ENCODE measurements at regions not wholly inside any gene's neighbourhood (a gene's known extent, or its start where the extent isn't known, plus 50 kb on each side); places are given as distances from the start of the nearest gene placed in this dataset.

DNA sequence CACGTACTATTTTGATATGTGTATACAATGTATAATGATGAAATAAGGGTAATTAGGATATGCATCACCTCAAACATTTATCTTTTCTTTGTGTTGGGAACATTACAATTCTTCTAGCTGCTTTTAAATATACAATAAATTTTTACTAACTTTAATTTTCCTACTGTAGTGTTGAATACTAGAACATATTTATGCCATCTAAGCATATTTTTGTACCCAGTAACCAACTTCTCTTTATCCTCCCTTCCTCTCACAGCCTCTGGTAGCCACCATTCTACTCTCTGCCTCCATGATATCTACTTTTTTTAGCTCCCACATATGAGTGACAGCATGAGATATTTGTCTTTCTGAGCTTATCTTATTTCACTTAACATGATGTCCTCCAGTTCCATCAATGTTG is 468.0 kb downstream of the COL11A1 start:
- TF ChIP-seq, protein P1, sequence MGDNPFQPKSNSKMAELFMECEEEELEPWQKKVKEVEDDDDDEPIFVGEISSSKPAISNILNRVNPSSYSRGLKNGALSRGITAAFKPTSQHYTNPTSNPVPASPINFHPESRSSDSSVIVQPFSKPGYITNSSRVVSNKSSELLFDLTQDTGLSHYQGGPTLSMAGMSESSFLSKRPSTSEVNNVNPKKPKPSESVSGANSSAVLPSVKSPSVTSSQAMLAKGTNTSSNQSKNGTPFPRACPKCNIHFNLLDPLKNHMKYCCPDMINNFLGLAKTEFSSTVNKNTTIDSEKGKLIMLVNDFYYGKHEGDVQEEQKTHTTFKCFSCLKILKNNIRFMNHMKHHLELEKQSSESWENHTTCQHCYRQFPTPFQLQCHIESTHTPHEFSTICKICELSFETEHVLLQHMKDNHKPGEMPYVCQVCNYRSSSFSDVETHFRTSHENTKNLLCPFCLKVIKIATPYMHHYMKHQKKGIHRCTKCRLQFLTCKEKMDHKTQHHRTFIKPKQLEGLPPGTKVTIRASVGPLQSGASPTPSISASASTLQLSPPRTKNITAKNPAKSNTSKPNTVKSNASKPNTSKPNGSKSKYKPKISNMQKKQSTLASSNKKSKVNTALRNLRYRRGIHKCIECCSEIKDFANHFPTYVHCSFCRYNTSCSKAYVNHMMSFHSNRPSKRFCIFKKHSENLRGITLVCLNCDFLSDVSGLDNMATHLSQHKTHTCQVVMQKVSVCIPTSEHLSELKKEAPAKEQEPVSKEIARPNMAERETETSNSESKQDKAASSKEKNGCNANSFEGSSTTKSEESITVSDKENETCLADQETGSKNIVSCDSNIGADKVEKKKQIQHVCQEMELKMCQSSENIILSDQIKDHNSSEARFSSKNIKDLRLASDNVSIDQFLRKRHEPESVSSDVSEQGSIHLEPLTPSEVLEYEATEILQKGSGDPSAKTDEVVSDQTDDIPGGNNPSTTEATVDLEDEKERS (tag by site-specific recombination; IDR thresholded peaks at IDR 0.05), result no peak
- TF ChIP-seq SCRT2 (tag by site-specific recombination; IDR thresholded peaks at IDR 0.05) (no peak), ZBTB8A (tag by site-specific recombination; IDR thresholded peaks at IDR 0.05) (no peak), ZNF335 (tag by site-specific recombination; conservative IDR thresholded peaks at IDR 0.05) (no peak), SP2 (tag by site-specific recombination; IDR thresholded peaks at IDR 0.05) (no peak), ZNF660 (tag by site-specific recombination; IDR thresholded peaks at IDR 0.05) (no peak), WT1 (tag by site-specific recombination; IDR thresholded peaks at IDR 0.05) (no peak), ZNF521 (tag by site-specific recombination; IDR thresholded peaks at IDR 0.05) (no peak), ZNF140 (tag by site-specific recombination; IDR thresholded peaks at IDR 0.05) (no peak), ZNF626 (tag by site-specific recombination; IDR thresholded peaks at IDR 0.05) (no peak), ZNF571 (tag by site-specific recombination; IDR thresholded peaks at IDR 0.05) (no peak), ZNF76 (tag by site-specific recombination; IDR thresholded peaks at IDR 0.05; ENCODE audit: borderline replicate concordance, low read depth) (no peak)
- TF ChIP-seq, protein P2, sequence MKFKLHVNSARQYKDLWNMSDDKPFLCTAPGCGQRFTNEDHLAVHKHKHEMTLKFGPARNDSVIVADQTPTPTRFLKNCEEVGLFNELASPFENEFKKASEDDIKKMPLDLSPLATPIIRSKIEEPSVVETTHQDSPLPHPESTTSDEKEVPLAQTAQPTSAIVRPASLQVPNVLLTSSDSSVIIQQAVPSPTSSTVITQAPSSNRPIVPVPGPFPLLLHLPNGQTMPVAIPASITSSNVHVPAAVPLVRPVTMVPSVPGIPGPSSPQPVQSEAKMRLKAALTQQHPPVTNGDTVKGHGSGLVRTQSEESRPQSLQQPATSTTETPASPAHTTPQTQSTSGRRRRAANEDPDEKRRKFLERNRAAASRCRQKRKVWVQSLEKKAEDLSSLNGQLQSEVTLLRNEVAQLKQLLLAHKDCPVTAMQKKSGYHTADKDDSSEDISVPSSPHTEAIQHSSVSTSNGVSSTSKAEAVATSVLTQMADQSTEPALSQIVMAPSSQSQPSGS (tag by site-specific recombination; IDR thresholded peaks at IDR 0.05; ENCODE audit: low read depth), result no peak
- TF ChIP-seq, protein P3, sequence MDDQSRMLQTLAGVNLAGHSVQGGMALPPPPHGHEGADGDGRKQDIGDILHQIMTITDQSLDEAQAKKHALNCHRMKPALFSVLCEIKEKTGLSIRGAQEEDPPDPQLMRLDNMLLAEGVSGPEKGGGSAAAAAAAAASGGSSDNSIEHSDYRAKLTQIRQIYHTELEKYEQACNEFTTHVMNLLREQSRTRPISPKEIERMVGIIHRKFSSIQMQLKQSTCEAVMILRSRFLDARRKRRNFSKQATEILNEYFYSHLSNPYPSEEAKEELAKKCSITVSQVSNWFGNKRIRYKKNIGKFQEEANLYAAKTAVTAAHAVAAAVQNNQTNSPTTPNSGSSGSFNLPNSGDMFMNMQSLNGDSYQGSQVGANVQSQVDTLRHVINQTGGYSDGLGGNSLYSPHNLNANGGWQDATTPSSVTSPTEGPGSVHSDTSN (CRISPR knock-in tag; IDR thresholded peaks at IDR 0.05), result no peak
- no peaks in the 10 kb centered on the region for H3K36me3 ChIP-seq (ENCODE audit: control insufficient read depth in 2 of 2, insufficient read depth in 1 of 2, low read length in 2 of 2)
- CTCF ChIA-PET, result interaction anchor here (0.6 kb wide), 1 partner anchor 1148 kb away, joined by 3 read pairs; no protein-coding TSS in a partner anchor
- no peaks in the 10 kb centered on the region for H3K9me3 ChIP-seq (ENCODE audit: control insufficient read depth, insufficient read depth, low read depth, low read length)
- no peak overlapping the region for H3K4me3 ChIP-seq (ENCODE audit: low read depth, low read length)
- no peak overlapping the region for H3K27ac ChIP-seq (ENCODE audit: extremely low read depth, low read depth, low read length)
- H3K4me1 ChIP-seq (ENCODE audit: control insufficient read depth, insufficient read depth, low read length), result no peaks in the 10 kb centered on the region
- POLR2A ChIA-PET, result no interaction called here

DNA sequence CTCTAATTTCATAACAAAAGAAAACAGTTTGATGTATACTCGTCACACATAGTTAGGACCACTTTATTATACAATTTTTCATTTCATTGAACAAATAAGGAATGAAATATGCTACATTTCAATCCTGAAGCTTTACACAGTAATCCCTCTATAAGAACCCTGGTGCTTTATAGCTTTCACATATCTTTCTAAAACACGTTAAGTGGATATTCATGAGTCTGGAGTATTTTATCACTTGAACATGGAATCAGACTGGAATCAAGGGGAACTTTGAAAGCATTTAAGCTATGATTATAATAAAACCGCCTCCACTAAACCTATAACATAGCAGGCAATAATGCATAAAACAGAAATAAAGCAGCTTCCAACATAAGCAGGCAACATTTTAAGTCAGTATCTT is 476.6 kb downstream of the COL11A1 start:
- ChIA-PET POLR2A (no interaction called here), CTCF (interaction anchor here (0.5 to 0.6 kb wide), 2 partner anchors 81 to 146 kb away, joined by 3 to 5 read pairs; no protein-coding TSS in a partner anchor)
- no peak overlapping the region for H3K27ac ChIP-seq (ENCODE audit: extremely low read depth, low read depth, low read length)
- H3K4me3 ChIP-seq (ENCODE audit: low read depth, low read length), result no peak overlapping the region
- H3K9me3 ChIP-seq (ENCODE audit: control insufficient read depth, insufficient read depth, low read depth, low read length), result no peaks in the 10 kb centered on the region
- no peaks in the 10 kb centered on the region for H3K36me3 ChIP-seq (ENCODE audit: control insufficient read depth in 2 of 2, insufficient read depth in 1 of 2, low read length in 2 of 2)
- no peaks in the 10 kb centered on the region for H3K4me1 ChIP-seq (ENCODE audit: control insufficient read depth, insufficient read depth, low read length)
- TF ChIP-seq ZNF416 (tag by site-specific recombination; IDR thresholded peaks at IDR 0.05), result no peak
- TF ChIP-seq ZBTB7A (tag by site-specific recombination; IDR thresholded peaks at IDR 0.05; ENCODE audit: low read depth), result no peak
- TF ChIP-seq, protein P4, sequence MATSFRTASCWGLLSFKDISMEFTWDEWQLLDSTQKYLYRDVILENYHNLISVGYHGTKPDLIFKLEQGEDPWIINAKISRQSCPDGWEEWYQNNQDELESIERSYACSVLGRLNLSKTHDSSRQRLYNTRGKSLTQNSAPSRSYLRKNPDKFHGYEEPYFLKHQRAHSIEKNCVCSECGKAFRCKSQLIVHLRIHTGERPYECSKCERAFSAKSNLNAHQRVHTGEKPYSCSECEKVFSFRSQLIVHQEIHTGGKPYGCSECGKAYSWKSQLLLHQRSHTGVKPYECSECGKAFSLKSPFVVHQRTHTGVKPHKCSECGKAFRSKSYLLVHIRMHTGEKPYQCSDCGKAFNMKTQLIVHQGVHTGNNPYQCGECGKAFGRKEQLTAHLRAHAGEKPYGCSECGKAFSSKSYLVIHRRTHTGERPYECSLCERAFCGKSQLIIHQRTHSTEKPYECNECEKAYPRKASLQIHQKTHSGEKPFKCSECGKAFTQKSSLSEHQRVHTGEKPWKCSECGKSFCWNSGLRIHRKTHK (tag by site-specific recombination; IDR thresholded peaks at IDR 0.05), result no peak
- TF ChIP-seq ZNF76 (tag by site-specific recombination; IDR thresholded peaks at IDR 0.05; ENCODE audit: borderline replicate concordance, low read depth), result no peak
- TF ChIP-seq ZNF121 (tag by site-specific recombination; IDR thresholded peaks at IDR 0.05), result no peak
- no peak for TF ChIP-seq ZFP41 (tag by site-specific recombination; IDR thresholded peaks at IDR 0.05; ENCODE audit: borderline replicate concordance)
- TF ChIP-seq ZNF341 (tag by site-specific recombination; IDR thresholded peaks at IDR 0.05; ENCODE audit: low read depth), result no peak
- TF ChIP-seq ZFP3 (tag by site-specific recombination; IDR thresholded peaks at IDR 0.05; ENCODE audit: low read depth), result no peak
- TF ChIP-seq, protein P5, sequence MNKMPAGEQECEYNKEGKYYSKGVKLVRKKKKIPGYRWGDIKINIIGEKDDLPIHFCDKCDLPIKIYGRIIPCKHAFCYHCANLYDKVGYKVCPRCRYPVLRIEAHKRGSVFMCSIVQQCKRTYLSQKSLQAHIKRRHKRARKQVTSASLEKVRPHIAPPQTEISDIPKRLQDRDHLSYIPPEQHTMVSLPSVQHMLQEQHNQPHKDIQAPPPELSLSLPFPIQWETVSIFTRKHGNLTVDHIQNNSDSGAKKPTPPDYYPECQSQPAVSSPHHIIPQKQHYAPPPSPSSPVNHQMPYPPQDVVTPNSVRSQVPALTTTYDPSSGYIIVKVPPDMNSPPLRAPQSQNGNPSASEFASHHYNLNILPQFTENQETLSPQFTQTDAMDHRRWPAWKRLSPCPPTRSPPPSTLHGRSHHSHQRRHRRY (tag by site-specific recombination; IDR thresholded peaks at IDR 0.05), result no peak
- no peak for TF ChIP-seq ZNF792 (tag by site-specific recombination; IDR thresholded peaks at IDR 0.05)
- TF ChIP-seq ZNF610 (tag by site-specific recombination; IDR thresholded peaks at IDR 0.05; ENCODE audit: borderline replicate concordance), result no peak
- TF ChIP-seq SP2 (tag by site-specific recombination; IDR thresholded peaks at IDR 0.05), result no peak
- no peak for TF ChIP-seq MEIS1 (CRISPR knock-in tag; IDR thresholded peaks at IDR 0.05; ENCODE audit: borderline replicate concordance)
- no peak for TF ChIP-seq ZNF48 (tag by site-specific recombination; IDR thresholded peaks at IDR 0.05)
- TF ChIP-seq, protein P6, sequence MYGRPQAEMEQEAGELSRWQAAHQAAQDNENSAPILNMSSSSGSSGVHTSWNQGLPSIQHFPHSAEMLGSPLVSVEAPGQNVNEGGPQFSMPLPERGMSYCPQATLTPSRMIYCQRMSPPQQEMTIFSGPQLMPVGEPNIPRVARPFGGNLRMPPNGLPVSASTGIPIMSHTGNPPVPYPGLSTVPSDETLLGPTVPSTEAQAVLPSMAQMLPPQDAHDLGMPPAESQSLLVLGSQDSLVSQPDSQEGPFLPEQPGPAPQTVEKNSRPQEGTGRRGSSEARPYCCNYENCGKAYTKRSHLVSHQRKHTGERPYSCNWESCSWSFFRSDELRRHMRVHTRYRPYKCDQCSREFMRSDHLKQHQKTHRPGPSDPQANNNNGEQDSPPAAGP (tag by site-specific recombination; IDR thresholded peaks at IDR 0.05), result no peak
